H1 (cell line): ENCODE measurements at regions not wholly inside any gene's neighbourhood (a gene's known extent, or its start where the extent isn't known, plus 50 kb on each side); places are given as distances from the start of the nearest gene placed in this dataset.

Experiments
- CTCF ChIA-PET: fragments of 300-600 bp; sonication (Branson Sonifier 250); formaldehyde crosslinking; loops from one replicate; lab custom pipeline; 2021; ENCODE audit not compliant: partially characterized antibody; lab: Charles Lee
- POLR2A ChIA-PET: fragments of 300-600 bp; sonication (Branson Sonifier 250); formaldehyde crosslinking; loops from one replicate; lab custom pipeline; 2021; ENCODE audit warnings: inconsistent platforms; ENCODE audit not compliant: partially characterized antibody; lab: Charles Lee
- DNase-seq, 2 experiments: peaks; one replicate each; pipeline versions ENCODE4 v3.0.0 to v3.0.0-alpha.2; 2010 to 2022; ENCODE audit warnings: low spot score in 2 of 2, low read depth in 1 of 2, mixed read lengths in 1 of 2
- FAIRE-seq: peaks from 2 replicates; lab custom pipeline; 2011; peaks lifted over from hg19 to GRCh38; lab: Jason Lieb, UNC
- H2AFZ ChIP-seq: 2 replicates; pipeline ENCODE4 v1.8.1; 2012; ENCODE audit warnings: low read length, inconsistent platforms
- H2AK5ac ChIP-seq: 2 replicates; pipeline ENCODE4 v1.6.1; 2013; ENCODE audit warnings: low read depth, low read length
- H2BK120ac ChIP-seq: replicated peaks from 2 replicates; pipeline ENCODE3; 2013; ENCODE audit warnings: low read depth, low read length, inconsistent platforms
- H2BK12ac ChIP-seq: 2 replicates; pipeline ENCODE4 v1.6.1; 2013; ENCODE audit warnings: low read depth, low read length
- H2BK15ac ChIP-seq: 2 replicates; pipeline ENCODE4 v1.6.1; 2013; ENCODE audit warnings: low read length
- H2BK20ac ChIP-seq: 2 replicates; pipeline ENCODE4 v1.6.1; 2013; ENCODE audit warnings: low read length
- H2BK5ac ChIP-seq: 2 replicates; pipeline ENCODE4 v1.6.1; 2013; ENCODE audit warnings: low read depth, low read length
- H3K14ac ChIP-seq: 2 replicates; pipeline ENCODE4 v1.6.1; 2013; ENCODE audit warnings: inconsistent platforms; ENCODE audit not compliant: insufficient read length
- H3K18ac ChIP-seq: 2 replicates; pipeline ENCODE4 v1.6.1; 2013; ENCODE audit warnings: low read length; ENCODE audit errors: extremely low read depth
- H3K23ac ChIP-seq: 2 replicates; pipeline ENCODE4 v1.6.1; 2013; ENCODE audit warnings: inconsistent platforms; ENCODE audit not compliant: insufficient read length
- H3K23me2 ChIP-seq: 2 replicates; pipeline ENCODE4 v1.6.1; 2013; ENCODE audit warnings: low read depth, low read length
- H3K27ac ChIP-seq: 2 replicates; pipeline ENCODE4 v1.6.1; 2011; ENCODE audit warnings: low read depth, low read length, inconsistent platforms
- H3K27me3 ChIP-seq, 4 experiments: replicated peaks in 1 of 4; 1 replicate in 1 of 4; 2 replicates in 3 of 4; pipeline versions ENCODE4 v1.6.1 to v1.8.1; 2011 to 2013; ENCODE audit warnings: low read length in 3 of 4, mild to moderate bottlenecking in 3 of 4, inconsistent platforms in 2 of 4, mixed read lengths in 2 of 4, moderate library complexity in 1 of 4; ENCODE audit not compliant: control insufficient read depth in 3 of 4, insufficient read depth in 3 of 4; ENCODE audit errors: extremely low read depth in 1 of 4
- H3K36me3 ChIP-seq, 4 experiments: 2 replicates each; pipeline versions ENCODE4 v1.6.1 to v1.8.1; 2011 to 2013; ENCODE audit warnings: mild to moderate bottlenecking in 4 of 4, low read length in 3 of 4, moderate library complexity in 2 of 4, control low read depth in 1 of 4, inconsistent platforms in 1 of 4; ENCODE audit not compliant: insufficient read depth in 4 of 4, control insufficient read depth in 2 of 4
- H3K4ac ChIP-seq: replicated peaks from 2 replicates; pipeline ENCODE3; 2013; ENCODE audit warnings: low read length, low read depth, mixed read lengths, inconsistent platforms; ENCODE audit not compliant: insufficient read length
- H3K4me1 ChIP-seq, 4 experiments: replicated peaks in 1 of 4; 1 replicate in 1 of 4; 2 replicates in 3 of 4; pipeline versions ENCODE4 v1.6.1 to v1.8.1; 2011 to 2013; ENCODE audit warnings: low read length in 3 of 4, inconsistent platforms in 2 of 4, mixed read lengths in 1 of 4; ENCODE audit not compliant: insufficient read depth in 4 of 4, control insufficient read depth in 3 of 4
- H3K4me2 ChIP-seq, 2 experiments: 2 replicates each; pipeline versions ENCODE4 v1.6.1 to v1.8.1; 2011 to 2013; ENCODE audit warnings: low read depth in 2 of 2, low read length in 2 of 2, control low read depth in 1 of 2, inconsistent platforms in 1 of 2, mild to moderate bottlenecking in 1 of 2; ENCODE audit not compliant: insufficient read depth in 1 of 2
- H3K4me3 ChIP-seq, 4 experiments: fragments of 200-600, 300-600 bp in 1 of 4; sonication (generic), shearing (Covaris generic), sonication (Bioruptor Twin) in 1 of 4; 2 replicates each; pipeline versions ENCODE4 v1.5.1 to v1.8.1; 2011 to 2016; ENCODE audit warnings: low read length in 4 of 4, low read depth in 3 of 4, control low read depth in 2 of 4, inconsistent platforms in 2 of 4, mild to moderate bottlenecking in 2 of 4, mixed read lengths in 1 of 4, moderate library complexity in 1 of 4; ENCODE audit not compliant: insufficient read depth in 2 of 4; ENCODE audit errors: extremely low read depth in 1 of 4
- H3K56ac ChIP-seq: replicated peaks from 2 replicates; pipeline ENCODE3; 2013; ENCODE audit warnings: low read depth, mild to moderate bottlenecking, mixed read lengths, low read length, inconsistent platforms; ENCODE audit not compliant: insufficient read length
- H3K79me1 ChIP-seq: 2 replicates; pipeline ENCODE4 v1.6.1; 2013; ENCODE audit warnings: low read depth, low read length, control low read depth
- H3K79me2 ChIP-seq, 2 experiments: 2 replicates each; pipeline versions ENCODE4 v1.6.1 to v1.8.1; 2012 to 2013; ENCODE audit warnings: low read length in 2 of 2, mild to moderate bottlenecking in 2 of 2, inconsistent platforms in 1 of 2; ENCODE audit not compliant: insufficient read depth in 2 of 2, control insufficient read depth in 1 of 2
- H3K9ac ChIP-seq, 4 experiments: replicated peaks in 1 of 4; 1 replicate in 1 of 4; 2 replicates in 3 of 4; pipeline versions ENCODE4 v1.6.1 to v1.8.1; 2011 to 2013; ENCODE audit warnings: low read depth in 3 of 4, low read length in 3 of 4, control low read depth in 2 of 4, mild to moderate bottlenecking in 2 of 4, moderate library complexity in 2 of 4, inconsistent platforms in 1 of 4; ENCODE audit errors: extremely low read depth in 1 of 4
- H3K9me3 ChIP-seq, 2 experiments: 2 replicates each; pipeline versions ENCODE4 v1.6.1 to v1.8.1; 2012 to 2013; ENCODE audit warnings: mild to moderate bottlenecking in 2 of 2, moderate library complexity in 2 of 2, control low read depth in 1 of 2, inconsistent platforms in 1 of 2, low read depth in 1 of 2, low read length in 1 of 2, mixed read lengths in 1 of 2; ENCODE audit not compliant: insufficient read depth in 2 of 2
- H4K20me1 ChIP-seq, 2 experiments: replicated peaks in 1 of 2; 2 replicates each; pipeline versions ENCODE3 to v1.8.1; 2011 to 2013; ENCODE audit warnings: inconsistent platforms in 2 of 2, low read length in 2 of 2, mild to moderate bottlenecking in 1 of 2; ENCODE audit not compliant: insufficient read depth in 2 of 2, control insufficient read depth in 1 of 2
- H4K5ac ChIP-seq: 2 replicates; pipeline ENCODE4 v1.6.1; 2013; ENCODE audit warnings: low read length, low read depth, mixed read lengths, inconsistent platforms; ENCODE audit not compliant: insufficient read length
- H4K8ac ChIP-seq: 2 replicates; pipeline ENCODE4 v1.8.0; 2013; ENCODE audit warnings: mild to moderate bottlenecking, moderate library complexity, low read length, inconsistent platforms; ENCODE audit not compliant: insufficient read depth; ENCODE audit errors: extremely low read depth
- H4K91ac ChIP-seq: replicated peaks from 2 replicates; pipeline ENCODE3; 2013; ENCODE audit warnings: low read length, mixed read lengths, inconsistent platforms; ENCODE audit not compliant: insufficient read length
- ASH2L ChIP-seq: fragments of 200-600, 300-600 bp; sonication (generic); IDR thresholded peaks from one replicate; pipeline ENCODE4 v1.7.1; 2017; ENCODE audit warnings: low read length
- ATF2 ChIP-seq: IDR thresholded peaks from 2 replicates; pipeline ENCODE4 v1.6.1; 2012; ENCODE audit warnings: low read length, inconsistent platforms
- CBX8 ChIP-seq: fragments of 300-800, 300-1000 bp; sonication (generic); IDR thresholded peaks from 2 replicates; pipeline ENCODE4 v1.7.1; 2016; ENCODE audit warnings: low read depth, low read length, borderline replicate concordance
- CHD2 ChIP-seq: IDR thresholded peaks from 2 replicates; pipeline ENCODE4 v1.6.1; 2012; ENCODE audit warnings: low read length, improper control_type of control experiment
- GABPA ChIP-seq: IDR thresholded peaks from 2 replicates; pipeline ENCODE4 v1.6.1; 2011; ENCODE audit warnings: mild to moderate bottlenecking, low read length, moderate library complexity, borderline replicate concordance; ENCODE audit not compliant: insufficient read depth
- HDAC2 ChIP-seq, 2 experiments: fragments of 300-600 bp in 1 of 2; sonication (generic) in 1 of 2; IDR thresholded peaks; 2 replicates each; pipeline ENCODE4 v1.6.1; 2011 to 2012; ENCODE audit warnings: low read depth in 2 of 2, low read length in 2 of 2, mild to moderate bottlenecking in 2 of 2, moderate library complexity in 2 of 2, borderline replicate concordance in 1 of 2, inconsistent platforms in 1 of 2
- JUN ChIP-seq: IDR thresholded peaks from 2 replicates; pipeline ENCODE4 v1.6.1; 2011; ENCODE audit warnings: low read depth, mild to moderate bottlenecking, improper control_type of control experiment, low read length
- MAFK ChIP-seq: IDR thresholded peaks from 2 replicates; pipeline ENCODE4 v1.6.1; 2012; ENCODE audit warnings: low read depth, mild to moderate bottlenecking, improper control_type of control experiment, low read length
- MAX ChIP-seq: IDR thresholded peaks from 2 replicates; pipeline ENCODE4 v1.6.1; 2012; ENCODE audit warnings: inconsistent platforms
- NANOG ChIP-seq: IDR thresholded peaks from 2 replicates; pipeline ENCODE4 v1.6.1; 2011; ENCODE audit warnings: low read length, low read depth, mild to moderate bottlenecking, inconsistent platforms; ENCODE audit not compliant: insufficient read depth, poor library complexity, severe bottlenecking
- POLR2A ChIP-seq, 2 experiments: IDR thresholded peaks; 1 replicate in 1 of 2; 2 replicates in 1 of 2; pipeline ENCODE4 v1.6.1; 2011; ENCODE audit warnings: low read depth in 2 of 2, low read length in 2 of 2, mild to moderate bottlenecking in 2 of 2; ENCODE audit errors: control extremely low read depth in 1 of 2
- POU5F1 ChIP-seq: IDR thresholded peaks from 2 replicates; pipeline ENCODE4 v1.6.1; 2011; ENCODE audit warnings: low read depth, mild to moderate bottlenecking, low read length, moderate library complexity
- TAF7 ChIP-seq: optimal IDR thresholded peaks from 2 replicates; pipeline ENCODE3; 2011; ENCODE audit warnings: low read depth, mild to moderate bottlenecking, inconsistent platforms, low read length, moderate library complexity, borderline replicate concordance
- TEAD4 ChIP-seq: IDR thresholded peaks from 2 replicates; pipeline ENCODE4 v1.6.1; 2012; ENCODE audit warnings: low read depth, low read length, inconsistent platforms, mixed read lengths
- YY1 ChIP-seq: IDR thresholded peaks from 2 replicates; pipeline ENCODE4 v1.6.1; 2011; ENCODE audit warnings: low read depth, mild to moderate bottlenecking, low read length

GRCh38 chr4:18480928-18481327, 459.4 kb upstream of the LCORL start:
- no peak overlapping the region for H2BK5ac ChIP-seq
- DNase-seq, result no peak
- H4K20me1 ChIP-seq, result no peaks in the 10 kb centered on the region
- H3K27me3 ChIP-seq, result no peaks in the 10 kb centered on the region
- no peak overlapping the region for H4K8ac ChIP-seq
- no peaks in the 10 kb centered on the region for H3K4me1 ChIP-seq
- no peak overlapping the region for H2BK20ac ChIP-seq
- H3K4me3 ChIP-seq, result no peak overlapping the region
- H3K9me3 ChIP-seq, result peaks cover 36 to 47% of the 10 kb centered on the region in 2 experiments
- no peak overlapping the region for H4K91ac ChIP-seq
- H2AFZ ChIP-seq, result no peak overlapping the region
- no peak for FAIRE-seq
- H3K4ac ChIP-seq, result no peak overlapping the region
- no peaks in the 10 kb centered on the region for H3K23me2 ChIP-seq
- no peak overlapping the region for H3K23ac ChIP-seq
- H3K36me3 ChIP-seq, result no peaks in the 10 kb centered on the region
- H2BK12ac ChIP-seq, result no peak overlapping the region
- no peaks in the 10 kb centered on the region for H3K79me1 ChIP-seq
- POLR2A ChIA-PET, result no interaction called here
- no peak overlapping the region for H4K5ac ChIP-seq
- H3K14ac ChIP-seq, result no peak overlapping the region
- H3K18ac ChIP-seq, result no peak overlapping the region
- no peak overlapping the region for H3K27ac ChIP-seq
- CTCF ChIA-PET, result no interaction called here
- no peak overlapping the region for H2BK15ac ChIP-seq
- no peak overlapping the region for H3K56ac ChIP-seq
- no peak overlapping the region for H3K9ac ChIP-seq
- no peak overlapping the region for H2BK120ac ChIP-seq
- no peak overlapping the region for H3K4me2 ChIP-seq
- H3K79me2 ChIP-seq, result no peaks in the 10 kb centered on the region
- no peak overlapping the region for H2AK5ac ChIP-seq
- TF ChIP-seq YY1 (no peak), TAF7 (no peak), ATF2 (no peak), JUN (no peak), MAFK (no peak), CBX8 (no peak), ASH2L (no peak), NANOG (no peak), TEAD4 (no peak), POU5F1 (no peak), MAX (no peak), CHD2 (no peak), HDAC2 (IDR thresholded peaks at IDR 0.05; ENCODE audit: borderline replicate concordance in 1 of 2, low read depth in 2 of 2, low read length in 2 of 2) (no peak), POLR2A (IDR thresholded peaks at IDR 0.05; ENCODE audit: control extremely low read depth in 1 of 2, low read depth in 2 of 2, low read length in 2 of 2) (no peak), GABPA (no peak)
